Ishikawa (cell line): ENCODE measurements at regions not wholly inside any gene's neighbourhood (a gene's known extent, or its start where the extent isn't known, plus 50 kb on each side); places are given as distances from the start of the nearest gene placed in this dataset.

Experiments used
- CEBPB ChIP-seq: IDR thresholded peaks from 2 replicates; pipeline ENCODE4 v1.6.1; 2012
- CREB1 ChIP-seq: IDR thresholded peaks from 2 replicates; pipeline ENCODE4 v1.6.1; 2012; ENCODE audit warnings: low read depth
- EGR1 ChIP-seq: IDR thresholded peaks from 2 replicates; pipeline ENCODE4 v1.6.1; 2012
- EP300 ChIP-seq: IDR thresholded peaks from 2 replicates; pipeline ENCODE4 v1.6.1; 2012; ENCODE audit warnings: borderline replicate concordance
- FOXM1 ChIP-seq: IDR thresholded peaks from 2 replicates; pipeline ENCODE4 v1.6.1; 2012; ENCODE audit warnings: low read depth, borderline replicate concordance
- MAX ChIP-seq: IDR thresholded peaks from 2 replicates; pipeline ENCODE4 v1.6.1; 2012
- NFIC ChIP-seq: IDR thresholded peaks from 2 replicates; pipeline ENCODE4 v1.6.1; 2012
- RAD21 ChIP-seq: IDR thresholded peaks from 2 replicates; pipeline ENCODE4 v1.6.1; 2012; ENCODE audit warnings: low read depth
- REST ChIP-seq: IDR thresholded peaks from 2 replicates; pipeline ENCODE4 v1.6.1; 2012; ENCODE audit warnings: low read depth, mild to moderate bottlenecking
- TAF1 ChIP-seq: IDR thresholded peaks from 2 replicates; pipeline ENCODE4 v1.6.1; 2012; ENCODE audit warnings: low read depth, mild to moderate bottlenecking
- TCF12 ChIP-seq: IDR thresholded peaks from 2 replicates; pipeline ENCODE4 v1.6.1; 2012; ENCODE audit warnings: low read depth
- TEAD4 ChIP-seq: IDR thresholded peaks from 2 replicates; pipeline ENCODE4 v1.6.1; 2012
- USF1 ChIP-seq: IDR thresholded peaks from 2 replicates; pipeline ENCODE4 v1.6.1; 2012
- YY1 ChIP-seq: IDR thresholded peaks from 2 replicates; pipeline ENCODE4 v1.6.1; 2012; ENCODE audit warnings: low read depth
- ZBTB7A ChIP-seq: IDR thresholded peaks from 2 replicates; pipeline ENCODE4 v1.6.1; 2012; ENCODE audit warnings: low read depth

- TF ChIP-seq USF1, result no peak
- TF ChIP-seq NFIC, result no peak
- no peak for TF ChIP-seq EGR1
- no peak for TF ChIP-seq YY1
- TF ChIP-seq REST, result no peak
- TF ChIP-seq TEAD4, result no peak
- TF ChIP-seq FOXM1, result no peak
- no peak for TF ChIP-seq CREB1
- TF ChIP-seq TAF1, result no peak
- no peak for TF ChIP-seq MAX
- TF ChIP-seq EP300, result no peak
- no peak for TF ChIP-seq RAD21
- TF ChIP-seq TCF12, result no peak
- TF ChIP-seq CEBPB, result no peak
- TF ChIP-seq ZBTB7A, result no peak
These were observed 161.5 kb upstream of the HEY2 start for GRCh38 chr6:125587666-125588632.

- TF ChIP-seq CREB1 (no peak), ZBTB7A (no peak), REST (no peak), TCF12 (no peak), MAX (no peak), RAD21 (no peak), YY1 (no peak), FOXM1 (no peak), EP300 (no peak), CEBPB (no peak), USF1 (no peak), EGR1 (no peak)
These were observed 155.7 kb upstream of the HEY2 start for GRCh38 chr6:125593746-125594145.

GRCh38 chr6:125596020-125596419, 153.4 kb upstream of the HEY2 start:
- no peak for TF ChIP-seq USF1

- no peak for TF ChIP-seq TEAD4
- TF ChIP-seq ZBTB7A, result no peak
- TF ChIP-seq YY1, result no peak
- no peak for TF ChIP-seq TAF1
- no peak for TF ChIP-seq NFIC
- no peak for TF ChIP-seq TCF12
- TF ChIP-seq EP300, result no peak
- no peak for TF ChIP-seq CEBPB
- TF ChIP-seq EGR1, result no peak
- TF ChIP-seq USF1, result no peak
- TF ChIP-seq RAD21, result no peak
- TF ChIP-seq FOXM1, result no peak
These were observed 151.8 kb upstream of the HEY2 start for GRCh38 chr6:125597411-125598253.
